ENCODE measurements at regions not wholly inside any gene's neighbourhood (a gene's known extent, or its start where the extent isn't known, plus 50 kb on each side); places are given as distances from the start of the nearest gene placed in this dataset.

DNA sequence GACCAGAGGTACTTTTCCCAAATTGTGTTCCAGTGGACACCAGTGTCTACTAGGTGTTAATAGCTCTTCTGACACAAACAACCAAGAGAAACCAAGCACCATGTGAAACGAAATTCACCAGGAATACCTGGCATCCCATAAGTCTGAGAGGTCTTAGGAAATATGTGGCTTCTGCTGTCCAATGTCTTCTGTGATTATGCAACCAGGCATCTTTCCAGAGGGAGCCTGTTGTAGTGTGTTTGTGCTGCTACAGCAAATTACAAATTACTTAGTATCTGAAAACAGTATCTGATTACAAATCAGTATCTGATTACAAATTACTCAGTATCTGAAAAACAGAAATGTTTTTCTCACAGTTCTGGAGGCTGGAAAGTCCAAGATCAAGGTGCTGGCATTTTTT is 133.6 kb upstream of the NPVF start:
- Mint-ChIP-seq H3K36me3 (no peaks in the 10 kb centered on the region), H3K27ac (no peak overlapping the region), H3K4me3 (no peak overlapping the region), H3K4me1 (peaks cover 24% of the 10 kb centered on the region), H3K27me3 (ENCODE audit: low read depth) (no peaks in the 10 kb centered on the region), H3K9me3 (peaks cover 13% of the 10 kb centered on the region)
- DNase-seq (ENCODE audit: low spot score in 2 of 2, unreplicated experiment in 2 of 2): no peak
- TF ChIP-seq, protein P1, sequence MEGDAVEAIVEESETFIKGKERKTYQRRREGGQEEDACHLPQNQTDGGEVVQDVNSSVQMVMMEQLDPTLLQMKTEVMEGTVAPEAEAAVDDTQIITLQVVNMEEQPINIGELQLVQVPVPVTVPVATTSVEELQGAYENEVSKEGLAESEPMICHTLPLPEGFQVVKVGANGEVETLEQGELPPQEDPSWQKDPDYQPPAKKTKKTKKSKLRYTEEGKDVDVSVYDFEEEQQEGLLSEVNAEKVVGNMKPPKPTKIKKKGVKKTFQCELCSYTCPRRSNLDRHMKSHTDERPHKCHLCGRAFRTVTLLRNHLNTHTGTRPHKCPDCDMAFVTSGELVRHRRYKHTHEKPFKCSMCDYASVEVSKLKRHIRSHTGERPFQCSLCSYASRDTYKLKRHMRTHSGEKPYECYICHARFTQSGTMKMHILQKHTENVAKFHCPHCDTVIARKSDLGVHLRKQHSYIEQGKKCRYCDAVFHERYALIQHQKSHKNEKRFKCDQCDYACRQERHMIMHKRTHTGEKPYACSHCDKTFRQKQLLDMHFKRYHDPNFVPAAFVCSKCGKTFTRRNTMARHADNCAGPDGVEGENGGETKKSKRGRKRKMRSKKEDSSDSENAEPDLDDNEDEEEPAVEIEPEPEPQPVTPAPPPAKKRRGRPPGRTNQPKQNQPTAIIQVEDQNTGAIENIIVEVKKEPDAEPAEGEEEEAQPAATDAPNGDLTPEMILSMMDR (IDR thresholded peaks at IDR 0.05; ENCODE audit: unreplicated experiment): no peak

DNA sequence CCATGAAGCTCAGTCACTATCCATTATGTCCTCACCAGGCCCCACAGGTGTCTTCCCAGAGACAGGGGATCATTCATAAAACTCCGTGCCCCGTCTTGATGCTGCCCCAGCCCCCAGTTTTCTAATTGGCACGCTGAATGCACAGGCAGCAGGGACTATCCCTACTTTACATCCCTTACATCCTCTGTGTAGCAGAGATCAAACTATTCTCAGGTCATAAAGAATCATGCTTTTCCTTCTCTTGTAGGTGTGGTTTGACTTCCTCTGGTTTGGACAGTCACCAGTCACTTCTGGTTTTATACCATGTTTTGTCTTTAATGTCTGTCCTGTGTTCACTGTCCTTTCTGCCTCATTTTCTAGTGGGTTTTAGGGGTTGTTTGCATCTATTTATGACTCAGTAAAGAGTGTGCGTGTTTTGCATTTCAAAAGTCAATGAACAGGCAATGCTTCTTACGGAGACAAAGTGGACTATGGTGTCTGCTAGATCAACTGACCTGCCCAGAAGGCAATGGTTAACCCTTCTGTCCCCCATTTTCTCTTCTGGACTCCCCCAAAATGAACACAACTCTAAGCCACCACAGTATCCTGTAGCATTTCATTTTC is 140.4 kb upstream of the NPVF start:
- peaks cover 2% of the 10 kb centered on the region for H3K27me3 Mint-ChIP-seq (ENCODE audit: low read depth)
- DNase-seq (ENCODE audit: low spot score in 2 of 2, unreplicated experiment in 2 of 2): no peak
- no peaks in the 10 kb centered on the region for H3K4me1 Mint-ChIP-seq
- no peak overlapping the region for H3K27ac Mint-ChIP-seq
- no peaks in the 10 kb centered on the region for H3K36me3 Mint-ChIP-seq
- peaks cover 27% of the 10 kb centered on the region for H3K9me3 Mint-ChIP-seq
- TF ChIP-seq, protein P1 (IDR thresholded peaks at IDR 0.05; ENCODE audit: unreplicated experiment): no peak
- H3K4me3 Mint-ChIP-seq: no peak overlapping the region

DNA sequence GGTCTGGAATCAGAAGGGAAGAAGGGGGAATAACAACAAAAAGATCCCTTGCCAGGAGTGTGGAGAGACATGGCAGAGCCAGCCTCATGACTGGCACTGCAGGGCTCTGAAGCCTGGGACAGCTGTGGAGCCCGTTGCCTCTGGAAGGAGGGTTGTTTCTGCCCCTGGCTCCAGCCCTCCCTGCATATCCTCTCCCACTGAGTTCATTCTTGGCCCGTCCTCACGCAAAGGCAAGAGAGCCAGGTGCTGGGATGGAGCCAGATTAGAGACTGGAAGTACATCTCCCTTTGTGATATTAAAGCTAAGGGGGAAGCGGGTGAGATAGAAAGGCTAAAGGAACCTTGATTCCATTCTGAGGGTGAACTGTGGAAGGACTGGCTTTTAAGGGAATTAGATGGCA is 141.5 kb upstream of the NPVF start:
- Mint-ChIP-seq H3K4me1 (no peaks in the 10 kb centered on the region), H3K27ac (no peak overlapping the region), H3K36me3 (no peaks in the 10 kb centered on the region), H3K9me3 (peaks cover 32% of the 10 kb centered on the region), H3K4me3 (no peak overlapping the region), H3K27me3 (ENCODE audit: low read depth) (peaks cover 2% of the 10 kb centered on the region)
- DNase-seq (ENCODE audit: low spot score in 2 of 2, unreplicated experiment in 2 of 2): no peak
- TF ChIP-seq, protein P1 (IDR thresholded peaks at IDR 0.05; ENCODE audit: unreplicated experiment): no peak

DNA sequence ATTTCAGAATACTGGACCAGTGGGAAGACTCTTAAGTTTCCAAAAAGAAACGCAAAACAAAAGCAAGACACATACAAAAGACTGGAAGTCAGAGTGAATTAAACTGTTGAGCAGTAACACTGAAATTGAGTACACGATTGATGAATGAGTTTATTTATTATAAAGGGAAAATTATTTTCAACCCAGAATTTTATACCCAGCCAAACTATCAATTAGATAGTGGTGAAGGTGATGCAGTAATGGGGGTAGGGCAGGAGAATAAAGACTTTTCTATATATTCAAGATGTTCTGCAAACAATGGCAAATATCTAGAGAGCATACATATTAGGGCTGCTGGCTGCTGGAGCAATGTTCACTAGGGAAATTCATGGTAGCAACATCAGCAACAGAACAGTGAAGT is 143.7 kb upstream of the NPVF start:
- Mint-ChIP-seq H3K27ac (no peak overlapping the region), H3K4me3 (no peak overlapping the region), H3K36me3 (no peaks in the 10 kb centered on the region), H3K27me3 (ENCODE audit: low read depth) (peaks cover 2% of the 10 kb centered on the region), H3K4me1 (peaks cover 11% of the 10 kb centered on the region), H3K9me3 (peaks cover 32% of the 10 kb centered on the region)
- DNase-seq (ENCODE audit: low spot score in 2 of 2, unreplicated experiment in 2 of 2): no peak
- TF ChIP-seq, protein P1 (IDR thresholded peaks at IDR 0.05; ENCODE audit: unreplicated experiment): no peak

DNA sequence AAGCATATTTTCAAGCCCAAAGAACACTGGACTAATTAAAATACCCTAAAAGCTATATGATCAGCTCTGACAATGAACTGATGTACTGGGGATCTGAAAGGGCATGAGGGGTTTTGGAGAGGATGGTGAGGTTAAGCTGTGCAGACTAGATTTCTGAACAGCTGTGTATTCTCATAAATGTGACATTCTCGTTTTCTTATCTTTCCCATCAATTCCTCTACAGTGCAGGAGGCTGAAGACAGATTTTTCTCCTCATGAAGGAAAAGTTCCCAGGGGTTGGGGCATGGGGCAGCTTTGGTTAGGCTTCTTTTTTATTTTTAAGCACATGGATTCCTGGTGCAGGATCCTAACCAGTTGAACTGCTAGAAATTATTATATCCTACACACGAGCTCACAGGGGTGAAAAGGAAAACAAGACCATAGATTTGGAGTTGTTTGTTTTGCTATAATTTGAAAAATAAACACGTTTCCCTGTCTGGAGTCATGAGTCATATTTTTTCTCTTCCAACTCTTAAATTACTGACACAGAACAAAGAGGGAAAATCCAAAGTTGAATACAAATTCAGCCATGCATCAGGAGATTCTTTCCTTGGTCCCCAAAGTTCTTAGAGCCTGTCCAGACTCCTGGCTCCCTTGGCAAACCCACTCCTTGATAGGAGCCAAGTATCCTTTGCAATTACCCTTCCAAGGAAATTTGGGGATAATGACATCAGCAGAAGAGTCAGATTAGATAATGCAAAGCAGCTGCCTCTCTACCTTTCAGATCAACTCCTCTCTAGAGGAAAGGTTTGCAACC is 147.7 kb upstream of the NPVF start:
- no peak overlapping the region for H3K4me3 Mint-ChIP-seq
- H3K27me3 Mint-ChIP-seq (ENCODE audit: low read depth): no peaks in the 10 kb centered on the region

More for the DNA sequence above, 147.7 kb upstream of the NPVF start:
- peaks cover 32% of the 10 kb centered on the region for H3K9me3 Mint-ChIP-seq
- no peak overlapping the region for H3K27ac Mint-ChIP-seq
- no peaks in the 10 kb centered on the region for H3K36me3 Mint-ChIP-seq
- TF ChIP-seq, protein P1 (IDR thresholded peaks at IDR 0.05; ENCODE audit: unreplicated experiment): no peak
- no peak for DNase-seq (ENCODE audit: low spot score in 2 of 2, unreplicated experiment in 2 of 2)
- peaks cover 11% of the 10 kb centered on the region for H3K4me1 Mint-ChIP-seq

All from mesothelial cell of epicardium (in vitro differentiated cells).